ENCODE measurements at regions not wholly inside any gene's neighbourhood (a gene's known extent, or its start where the extent isn't known, plus 50 kb on each side); places are given as distances from the start of the nearest gene placed in this dataset.

DNA sequence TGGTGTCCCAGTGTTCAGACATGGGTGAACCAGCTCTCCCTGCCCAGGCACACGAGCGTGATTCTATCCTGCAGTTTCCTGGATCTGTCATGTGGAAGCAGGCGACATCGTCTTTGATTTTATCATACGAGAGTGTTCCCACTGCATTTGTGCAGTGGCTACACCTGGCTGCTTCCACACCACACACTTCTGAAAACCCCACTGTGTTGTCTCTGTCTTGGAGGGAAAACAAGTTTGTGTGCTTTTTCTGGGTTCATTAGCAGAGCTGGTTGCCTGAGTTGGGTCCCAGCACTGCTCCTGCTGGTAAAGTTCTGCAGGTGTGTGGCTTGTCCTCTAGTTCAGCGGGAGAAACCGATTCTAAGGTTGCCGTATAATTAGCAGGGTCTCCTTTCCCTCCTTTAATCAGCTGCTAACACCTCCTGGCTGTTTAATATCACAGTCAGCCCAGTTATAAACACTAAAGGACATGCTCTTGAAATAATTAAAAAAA is 58.5 kb upstream of the TWIST2 start:
- TF ChIP-seq, protein P1, sequence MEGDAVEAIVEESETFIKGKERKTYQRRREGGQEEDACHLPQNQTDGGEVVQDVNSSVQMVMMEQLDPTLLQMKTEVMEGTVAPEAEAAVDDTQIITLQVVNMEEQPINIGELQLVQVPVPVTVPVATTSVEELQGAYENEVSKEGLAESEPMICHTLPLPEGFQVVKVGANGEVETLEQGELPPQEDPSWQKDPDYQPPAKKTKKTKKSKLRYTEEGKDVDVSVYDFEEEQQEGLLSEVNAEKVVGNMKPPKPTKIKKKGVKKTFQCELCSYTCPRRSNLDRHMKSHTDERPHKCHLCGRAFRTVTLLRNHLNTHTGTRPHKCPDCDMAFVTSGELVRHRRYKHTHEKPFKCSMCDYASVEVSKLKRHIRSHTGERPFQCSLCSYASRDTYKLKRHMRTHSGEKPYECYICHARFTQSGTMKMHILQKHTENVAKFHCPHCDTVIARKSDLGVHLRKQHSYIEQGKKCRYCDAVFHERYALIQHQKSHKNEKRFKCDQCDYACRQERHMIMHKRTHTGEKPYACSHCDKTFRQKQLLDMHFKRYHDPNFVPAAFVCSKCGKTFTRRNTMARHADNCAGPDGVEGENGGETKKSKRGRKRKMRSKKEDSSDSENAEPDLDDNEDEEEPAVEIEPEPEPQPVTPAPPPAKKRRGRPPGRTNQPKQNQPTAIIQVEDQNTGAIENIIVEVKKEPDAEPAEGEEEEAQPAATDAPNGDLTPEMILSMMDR (IDR thresholded peaks at IDR 0.05) = no peak
- TF ChIP-seq POLR2AphosphoS5 (IDR thresholded peaks at IDR 0.05; ENCODE audit: low read depth, low read length) = no peak
